ENCODE measurements at regions not wholly inside any gene's neighbourhood (a gene's known extent, or its start where the extent isn't known, plus 50 kb on each side); places are given as distances from the start of the nearest gene placed in this dataset.

GRCh38 chr9:129368444-129368978 is 190.4 kb upstream of the IER5L start:
- no peak overlapping the region for H3K4ac ChIP-seq (replicated peaks; ENCODE audit: insufficient read length, low read depth, low read length)
- H3K23me2 ChIP-seq (ENCODE audit: low read depth, low read length), result no peaks in the 10 kb centered on the region
- H3K14ac ChIP-seq (ENCODE audit: insufficient read length), result no peak overlapping the region
- peaks cover 0 to 4% of the 10 kb centered on the region in 2 experiments; a peak in 1 of 4 replicates for H3K9me3 ChIP-seq (ENCODE audit: insufficient read depth in 2 of 2, low read depth in 1 of 2, low read length in 1 of 2)
- no peak overlapping the region for H3K56ac ChIP-seq (replicated peaks; ENCODE audit: insufficient read length, low read depth, low read length)
- H3K23ac ChIP-seq (ENCODE audit: insufficient read length), result no peak overlapping the region
- H3K79me1 ChIP-seq (ENCODE audit: low read depth, low read length), result no peaks in the 10 kb centered on the region
- no peaks in the 10 kb centered on the region for H3K4me1 ChIP-seq (replicated peaks in 1 of 4; ENCODE audit: control insufficient read depth in 3 of 4, insufficient read depth in 4 of 4, low read length in 3 of 4)
- no peak overlapping the region for H2BK12ac ChIP-seq (ENCODE audit: low read depth, low read length)
- H3K4me3 ChIP-seq (ENCODE audit: extremely low read depth in 1 of 4, insufficient read depth in 2 of 4, low read depth in 3 of 4, low read length in 4 of 4), result no peak overlapping the region
- 95% methylated on average over 6 of the region's 6 CpGs; no CpG with 5 or more reads in 1 of the 2 experiments for WGBS, 2 experiments (ENCODE audit: extremely low coverage in 1 of 2, insufficient coverage in 1 of 2, insufficient read length in 1 of 2, insufficient replicate concordance in 2 of 2, low coverage in 1 of 2, low lambda C conversion rate in 2 of 2, missing lambda C conversion rate in 1 of 2)
- H2AFZ ChIP-seq (ENCODE audit: low read length), result no peak overlapping the region
- H3K27me3 ChIP-seq (replicated peaks in 1 of 4; ENCODE audit: control insufficient read depth in 3 of 4, extremely low read depth in 1 of 4, insufficient read depth in 3 of 4, low read length in 3 of 4), result no peaks in the 10 kb centered on the region
- H3K79me2 ChIP-seq (ENCODE audit: control insufficient read depth in 1 of 2, insufficient read depth in 2 of 2, low read length in 2 of 2), result no peaks in the 10 kb centered on the region
- H4K20me1 ChIP-seq (replicated peaks in 1 of 2; ENCODE audit: control insufficient read depth in 1 of 2, insufficient read depth in 2 of 2, low read length in 2 of 2), result no peaks in the 10 kb centered on the region
- no peak overlapping the region for H2AK5ac ChIP-seq (ENCODE audit: low read depth, low read length)
- FAIRE-seq (no peak), DNase-seq (ENCODE audit: low read depth in 1 of 2, low spot score in 2 of 2) (no peak)
- H3K4me2 ChIP-seq (ENCODE audit: insufficient read depth in 1 of 2, low read depth in 2 of 2, low read length in 2 of 2), result no peak overlapping the region
- H3K18ac ChIP-seq (ENCODE audit: extremely low read depth, low read length), result no peak overlapping the region
- no peaks in the 10 kb centered on the region for H3K36me3 ChIP-seq (ENCODE audit: control insufficient read depth in 2 of 4, insufficient read depth in 4 of 4, low read length in 3 of 4)
- no peak overlapping the region for H3K27ac ChIP-seq (ENCODE audit: low read depth, low read length)
- H2BK15ac ChIP-seq (ENCODE audit: low read length), result no peak overlapping the region; the same call in 1 of the 2 replicates
- ChIA-PET POLR2A (ENCODE audit: partially characterized antibody) (no interaction called here), CTCF (ENCODE audit: partially characterized antibody) (interaction anchor here (1.1 kb wide), 1 partner anchor 42 kb away, joined by 3 read pairs; no protein-coding TSS in a partner anchor)
- no peak overlapping the region for H4K8ac ChIP-seq (ENCODE audit: extremely low read depth, insufficient read depth, low read length)
- H2BK120ac ChIP-seq (replicated peaks; ENCODE audit: low read depth, low read length), result no peak overlapping the region
- H2BK5ac ChIP-seq (ENCODE audit: low read depth, low read length), result no peak overlapping the region
- TF ChIP-seq ATF2 (IDR thresholded peaks at IDR 0.05; ENCODE audit: low read length) (no peak), RFX5 (IDR thresholded peaks at IDR 0.05; ENCODE audit: borderline replicate concordance, low read depth, low read length) (no peak), SP1 (IDR thresholded peaks at IDR 0.05; ENCODE audit: low read depth, low read length) (no peak)
- H2BK20ac ChIP-seq (ENCODE audit: low read length), result no peak overlapping the region
- H4K5ac ChIP-seq (ENCODE audit: insufficient read length, low read depth, low read length), result no peak overlapping the region
- H3K9ac ChIP-seq (replicated peaks in 1 of 4; ENCODE audit: extremely low read depth in 1 of 4, low read depth in 3 of 4, low read length in 3 of 4), result no peak overlapping the region
- H4K91ac ChIP-seq (replicated peaks; ENCODE audit: insufficient read length, low read length), result no peak overlapping the region
